IMR-90 (cell line): ENCODE measurements at regions not wholly inside any gene's neighbourhood (a gene's known extent, or its start where the extent isn't known, plus 50 kb on each side); places are given as distances from the start of the nearest gene placed in this dataset.

Experiments
- ATAC-seq: fragments of 200-7000 bp; cut with Tn5 transposase; 2 replicates; pipeline ENCODE4 v1.9.1; 2020; ENCODE audit warnings: low read depth, mild to moderate bottlenecking, moderate library complexity
- BruUV-seq: library from RNA; stranded (reverse); fragments of 400-500 nt; replicated peaks from 2 replicates; lab custom pipeline; 2021; lab: Mats Ljungman, UMichigan
- CTCF ChIA-PET: fragments of 300-600 bp; formaldehyde crosslinking; extraction: SDS; loops from one replicate; lab custom pipeline; 2021; ENCODE audit warnings: antibody characterized with exemption; lab: Yijun Ruan, JAX
- POLR2A ChIA-PET: fragments of 300-600 bp; sonication (Branson Sonifier 250); formaldehyde crosslinking; loops from one replicate; lab custom pipeline; 2022; ENCODE audit warnings: antibody characterized with exemption; ENCODE audit not compliant: unreplicated experiment; lab: Charles Lee
- DNase-seq: peaks from one replicate; pipeline ENCODE4 v3.0.0; 2013
- H2AFZ ChIP-seq: replicated peaks from 2 replicates; pipeline ENCODE3; 2013; ENCODE audit warnings: low read length, mild to moderate bottlenecking; ENCODE audit not compliant: poor library complexity
- H2AK5ac ChIP-seq: 2 replicates; pipeline ENCODE4 v1.6.1; 2013; ENCODE audit warnings: low read depth, low read length, inconsistent platforms
- H2AK9ac ChIP-seq: replicated peaks from 2 replicates; pipeline ENCODE3; 2013; ENCODE audit warnings: mild to moderate bottlenecking, low read depth, low read length, moderate library complexity; ENCODE audit not compliant: poor library complexity
- H2BK120ac ChIP-seq: 2 replicates; pipeline ENCODE4 v1.6.1; 2013; ENCODE audit warnings: low read depth, low read length, inconsistent platforms
- H2BK15ac ChIP-seq: 3 replicates; pipeline ENCODE4 v1.6.1; 2013; ENCODE audit warnings: low read depth, low read length, inconsistent platforms
- H2BK20ac ChIP-seq: 2 replicates; pipeline ENCODE4 v1.6.1; 2013; ENCODE audit warnings: low read depth, mild to moderate bottlenecking, inconsistent platforms, low read length, moderate library complexity
- H2BK5ac ChIP-seq: 2 replicates; pipeline ENCODE4 v1.6.1; 2013; ENCODE audit warnings: mild to moderate bottlenecking, low read depth, low read length, inconsistent platforms; ENCODE audit not compliant: poor library complexity, severe bottlenecking
- H3K14ac ChIP-seq: replicated peaks from 2 replicates; pipeline ENCODE4 v1.6.1; 2013; ENCODE audit warnings: low read depth, low read length, inconsistent platforms
- H3K18ac ChIP-seq: 2 replicates; pipeline ENCODE4 v1.6.1; 2013; ENCODE audit warnings: low read depth, low read length, control low read depth
- H3K23ac ChIP-seq: 2 replicates; pipeline ENCODE4 v1.6.1; 2013; ENCODE audit warnings: low read depth, low read length, inconsistent platforms
- H3K27ac ChIP-seq: 2 replicates; pipeline ENCODE4 v1.5.1; 2013; ENCODE audit warnings: mild to moderate bottlenecking, control low read depth, low read length; ENCODE audit not compliant: insufficient read depth
- H3K27me3 ChIP-seq: 2 replicates; pipeline ENCODE4 v1.6.1; 2013; ENCODE audit warnings: low read length; ENCODE audit not compliant: control insufficient read depth, insufficient read depth
- H3K36me3 ChIP-seq: 2 replicates; pipeline ENCODE4 v1.6.1; 2013; ENCODE audit warnings: low read length, mixed read lengths; ENCODE audit not compliant: control insufficient read depth, insufficient read depth
- H3K4ac ChIP-seq: 2 replicates; pipeline ENCODE4 v1.6.1; 2013; ENCODE audit warnings: low read depth, low read length, inconsistent platforms
- H3K4me1 ChIP-seq: 2 replicates; pipeline ENCODE4 v1.6.1; 2013; ENCODE audit warnings: low read length, mixed read lengths; ENCODE audit not compliant: control insufficient read depth, insufficient read depth
- H3K4me2 ChIP-seq: 2 replicates; pipeline ENCODE4 v1.6.1; 2013; ENCODE audit warnings: low read depth, mild to moderate bottlenecking, control low read depth, low read length, moderate library complexity
- H3K4me3 ChIP-seq: 2 replicates; pipeline ENCODE4 v1.5.1; 2013; ENCODE audit warnings: low read depth, mild to moderate bottlenecking, control low read depth, low read length, moderate library complexity; ENCODE audit not compliant: insufficient read depth
- H3K56ac ChIP-seq: 2 replicates; pipeline ENCODE4 v1.6.1; 2013; ENCODE audit warnings: low read length, inconsistent platforms; ENCODE audit not compliant: insufficient read depth; ENCODE audit errors: extremely low read depth
- H3K79me1 ChIP-seq, 2 experiments: 2 replicates each; pipeline ENCODE4 v1.6.1; 2013; ENCODE audit warnings: low read length in 2 of 2, inconsistent platforms in 1 of 2, low read depth in 1 of 2
- H3K9ac ChIP-seq: 2 replicates; pipeline ENCODE4 v1.6.1; 2013; ENCODE audit warnings: low read depth, low read length, control low read depth
- H3K9me1 ChIP-seq: 2 replicates; pipeline ENCODE4 v1.6.1; 2013; ENCODE audit warnings: low read length, inconsistent platforms; ENCODE audit not compliant: insufficient read depth
- H3K9me3 ChIP-seq: 2 replicates; pipeline ENCODE4 v1.6.1; 2013; ENCODE audit warnings: low read length; ENCODE audit not compliant: control insufficient read depth, insufficient read depth
- H4K20me1 ChIP-seq: 2 replicates; pipeline ENCODE4 v1.6.1; 2013; ENCODE audit warnings: low read length, inconsistent platforms; ENCODE audit not compliant: insufficient read depth
- H4K5ac ChIP-seq: 2 replicates; pipeline ENCODE4 v1.6.1; 2013; ENCODE audit warnings: mild to moderate bottlenecking, low read depth, low read length, control low read depth
- H4K8ac ChIP-seq, 2 experiments: 2 replicates each; pipeline ENCODE4 v1.6.1; 2013; ENCODE audit warnings: low read depth in 2 of 2, low read length in 2 of 2, control low read depth in 1 of 2, inconsistent platforms in 1 of 2
- H4K91ac ChIP-seq: 2 replicates; pipeline ENCODE4 v1.6.1; 2013; ENCODE audit warnings: low read depth, low read length, inconsistent platforms; ENCODE audit not compliant: insufficient read depth
- BHLHE40 ChIP-seq: fragments of 150-350 bp; IDR thresholded peaks from 2 replicates; pipeline ENCODE4 v1.6.1; 2016; ENCODE audit warnings: mild to moderate bottlenecking, low read depth, low read length
- CEBPB ChIP-seq: IDR thresholded peaks from 2 replicates; pipeline ENCODE4 v1.6.1; 2012; ENCODE audit warnings: low read depth, low read length, improper control_type of control experiment
- CHD1 ChIP-seq: IDR thresholded peaks from 2 replicates; pipeline ENCODE4 v1.6.1; 2012; ENCODE audit warnings: low read depth, low read length, improper control_type of control experiment
- ELK1 ChIP-seq: fragments of 150-350 bp; IDR thresholded peaks from 2 replicates; pipeline ENCODE4 v1.6.1; 2016; ENCODE audit warnings: low read depth, mild to moderate bottlenecking, low read length, moderate library complexity, borderline replicate concordance
- FOS ChIP-seq: fragments of 150-350 bp; IDR thresholded peaks from 2 replicates; pipeline ENCODE4 v1.6.1; 2016; ENCODE audit warnings: low read depth, low read length
- MAFK ChIP-seq: IDR thresholded peaks from 2 replicates; pipeline ENCODE4 v1.6.1; 2012; ENCODE audit warnings: low read depth, low read length, improper control_type of control experiment
- MAZ ChIP-seq: IDR thresholded peaks from 2 replicates; pipeline ENCODE4 v1.6.1; 2012; ENCODE audit warnings: low read depth, mild to moderate bottlenecking, low read length, improper control_type of control experiment, moderate library complexity, borderline replicate concordance
- MXI1 ChIP-seq: IDR thresholded peaks from 2 replicates; pipeline ENCODE4 v1.6.1; 2012; ENCODE audit warnings: low read depth, mild to moderate bottlenecking, low read length, moderate library complexity, borderline replicate concordance
- NFE2L2 ChIP-seq: fragments of 150-350 bp; IDR thresholded peaks from 2 replicates; pipeline ENCODE4 v1.6.1; 2016; ENCODE audit warnings: low read depth, mild to moderate bottlenecking, low read length
- POLR2A ChIP-seq: IDR thresholded peaks from 2 replicates; pipeline ENCODE4 v1.6.1; 2012; ENCODE audit warnings: mild to moderate bottlenecking, low read depth, low read length
- RAD21 ChIP-seq: IDR thresholded peaks from 2 replicates; pipeline ENCODE4 v1.6.1; 2012; ENCODE audit warnings: low read length, improper control_type of control experiment
- RCOR1 ChIP-seq: IDR thresholded peaks from 2 replicates; pipeline ENCODE4 v1.6.1; 2012; ENCODE audit warnings: mild to moderate bottlenecking, low read length, improper control_type of control experiment; ENCODE audit not compliant: insufficient replicate concordance
- RFX5 ChIP-seq: IDR thresholded peaks from 2 replicates; pipeline ENCODE4 v1.8.0; 2012; ENCODE audit warnings: low read depth, mild to moderate bottlenecking, low read length, moderate library complexity
- SMC3 ChIP-seq: fragments of 150-350 bp; IDR thresholded peaks from 2 replicates; pipeline ENCODE4 v1.6.1; 2016; ENCODE audit warnings: low read depth, mild to moderate bottlenecking, antibody characterized with exemption, low read length, moderate library complexity
- WGBS, 2 experiments: methylation state at CpG; one replicate each; pipeline versions ENCODE4 v1.1.5 to v1.1.7; 2013; ENCODE audit warnings: missing lambda C conversion rate in 2 of 2; ENCODE audit not compliant: insufficient read length in 1 of 2; ENCODE audit errors: extremely low coverage in 2 of 2; 5-methylcytosine and 5-hydroxymethylcytosine counted together
- dilution Hi-C: fragments of 300-500 bp; cut with HindIII; formaldehyde crosslinking; loops from one replicate; pipeline ENCODE4 v1.14.3; 2018; ENCODE audit warnings: low sequenced_read_pairs; ENCODE audit not compliant: unreplicated experiment
- in situ Hi-C: fragments of 300-500 bp; cut with MboI; formaldehyde crosslinking; loops from 3 replicates; pipeline ENCODE4 v1.14.3; 2019; ENCODE audit warnings: low sequenced_read_pairs, inconsistent platforms, mixed read lengths
- intact Hi-C: fragments of 100-400 bp; cut with micrococcal nuclease; formaldehyde crosslinking; loops from 2 replicates; pipeline ENCODE4 v1.10.0; 2022
- TF ChIP-seq, protein P1 (sequence below): conservative IDR thresholded peaks from 2 replicates; pipeline ENCODE4 v1.5.1; 2012; ENCODE audit warnings: mild to moderate bottlenecking, low read depth, low read length, improper control_type of control experiment
- TF ChIP-seq, protein P2 (sequence below): fragments of 150-350 bp; IDR thresholded peaks from 2 replicates; pipeline ENCODE4 v1.6.1; 2017; ENCODE audit warnings: mild to moderate bottlenecking, antibody characterized with exemption, low read length, low read depth

- ChIA-PET CTCF (no interaction called here), POLR2A (no interaction called here)
- dilution Hi-C loops = no loop called here
- H3K23ac ChIP-seq = no peak overlapping the region
- H4K91ac ChIP-seq = no peak overlapping the region
- no peak overlapping the region for H3K9ac ChIP-seq
- H3K9me3 ChIP-seq = no peaks in the 10 kb centered on the region
- peaks cover 18% of the 10 kb centered on the region for H3K36me3 ChIP-seq
- in situ Hi-C loops = no loop called here
- WGBS, 2 experiments = no CpG with 5 or more reads among the region's 5 CpGs
- H2AK5ac ChIP-seq = no peak overlapping the region
- no peak overlapping the region for H4K5ac ChIP-seq
- no peak overlapping the region for H2AK9ac ChIP-seq
- H3K18ac ChIP-seq = no peak overlapping the region
- ATAC-seq = no peak
- no TSS peak for BruUV-seq
- intact Hi-C loops = no loop called here
- H4K8ac ChIP-seq = no peak overlapping the region
- H3K4me3 ChIP-seq = no peak overlapping the region
- TF ChIP-seq MAFK = no peak
- TF ChIP-seq CHD1 = no peak
- no peak for TF ChIP-seq ELK1
- TF ChIP-seq RAD21 = no peak
- TF ChIP-seq, protein P1, sequence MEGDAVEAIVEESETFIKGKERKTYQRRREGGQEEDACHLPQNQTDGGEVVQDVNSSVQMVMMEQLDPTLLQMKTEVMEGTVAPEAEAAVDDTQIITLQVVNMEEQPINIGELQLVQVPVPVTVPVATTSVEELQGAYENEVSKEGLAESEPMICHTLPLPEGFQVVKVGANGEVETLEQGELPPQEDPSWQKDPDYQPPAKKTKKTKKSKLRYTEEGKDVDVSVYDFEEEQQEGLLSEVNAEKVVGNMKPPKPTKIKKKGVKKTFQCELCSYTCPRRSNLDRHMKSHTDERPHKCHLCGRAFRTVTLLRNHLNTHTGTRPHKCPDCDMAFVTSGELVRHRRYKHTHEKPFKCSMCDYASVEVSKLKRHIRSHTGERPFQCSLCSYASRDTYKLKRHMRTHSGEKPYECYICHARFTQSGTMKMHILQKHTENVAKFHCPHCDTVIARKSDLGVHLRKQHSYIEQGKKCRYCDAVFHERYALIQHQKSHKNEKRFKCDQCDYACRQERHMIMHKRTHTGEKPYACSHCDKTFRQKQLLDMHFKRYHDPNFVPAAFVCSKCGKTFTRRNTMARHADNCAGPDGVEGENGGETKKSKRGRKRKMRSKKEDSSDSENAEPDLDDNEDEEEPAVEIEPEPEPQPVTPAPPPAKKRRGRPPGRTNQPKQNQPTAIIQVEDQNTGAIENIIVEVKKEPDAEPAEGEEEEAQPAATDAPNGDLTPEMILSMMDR = no peak
- TF ChIP-seq FOS = no peak
- TF ChIP-seq, protein P2, sequence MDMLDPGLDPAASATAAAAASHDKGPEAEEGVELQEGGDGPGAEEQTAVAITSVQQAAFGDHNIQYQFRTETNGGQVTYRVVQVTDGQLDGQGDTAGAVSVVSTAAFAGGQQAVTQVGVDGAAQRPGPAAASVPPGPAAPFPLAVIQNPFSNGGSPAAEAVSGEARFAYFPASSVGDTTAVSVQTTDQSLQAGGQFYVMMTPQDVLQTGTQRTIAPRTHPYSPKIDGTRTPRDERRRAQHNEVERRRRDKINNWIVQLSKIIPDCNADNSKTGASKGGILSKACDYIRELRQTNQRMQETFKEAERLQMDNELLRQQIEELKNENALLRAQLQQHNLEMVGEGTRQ = no peak
- no peak for TF ChIP-seq CEBPB
- no peak for TF ChIP-seq POLR2A
- no peak for TF ChIP-seq RFX5
- no peak for TF ChIP-seq BHLHE40
- TF ChIP-seq MAZ = no peak
- TF ChIP-seq RCOR1 = no peak
- TF ChIP-seq MXI1 = no peak
- no peak for TF ChIP-seq NFE2L2
- TF ChIP-seq SMC3 = no peak
- H2AFZ ChIP-seq = no peak overlapping the region
- no peaks in the 10 kb centered on the region for H3K27me3 ChIP-seq
- no peak overlapping the region for H3K27ac ChIP-seq
- no peak overlapping the region for H2BK15ac ChIP-seq
- H2BK5ac ChIP-seq = no peak overlapping the region
- no peak overlapping the region for H3K14ac ChIP-seq
- H3K4me1 ChIP-seq = no peaks in the 10 kb centered on the region; the same call in 1 of the 2 replicates
- DNase-seq = no peak
- no peak overlapping the region for H3K56ac ChIP-seq
- H3K9me1 ChIP-seq = no peaks in the 10 kb centered on the region
- no peak overlapping the region for H3K4me2 ChIP-seq
- H3K79me1 ChIP-seq = no peaks in the 10 kb centered on the region
- no peaks in the 10 kb centered on the region for H4K20me1 ChIP-seq
- H2BK20ac ChIP-seq = no peak overlapping the region
- no peak overlapping the region for H3K4ac ChIP-seq
- H2BK120ac ChIP-seq = no peak overlapping the region
These were observed 330.1 kb upstream of the TPM1 start for GRCh38 chr15:62712455-62712839.
